VCaP (cell line): ENCODE measurements at regions not wholly inside any gene's neighbourhood (a gene's known extent, or its start where the extent isn't known, plus 50 kb on each side); places are given as distances from the start of the nearest gene placed in this dataset.
"Not testable (repeated sequence)": the region's sequence is repeated elsewhere in the genome, so short reads cannot be mapped to it uniquely, and the experiment has no call there.

Experiments
- H3K27ac ChIP-seq: fragments of 450-650 bp; 2 replicates; pipeline ENCODE4 v1.5.1; 2017
- TF ChIP-seq, protein P1 (sequence below): fragments of 450-650 bp; conservative IDR thresholded peaks from 2 replicates; pipeline ENCODE4 v1.5.1; 2017; ENCODE audit warnings: mild to moderate bottlenecking, moderate library complexity

DNA sequence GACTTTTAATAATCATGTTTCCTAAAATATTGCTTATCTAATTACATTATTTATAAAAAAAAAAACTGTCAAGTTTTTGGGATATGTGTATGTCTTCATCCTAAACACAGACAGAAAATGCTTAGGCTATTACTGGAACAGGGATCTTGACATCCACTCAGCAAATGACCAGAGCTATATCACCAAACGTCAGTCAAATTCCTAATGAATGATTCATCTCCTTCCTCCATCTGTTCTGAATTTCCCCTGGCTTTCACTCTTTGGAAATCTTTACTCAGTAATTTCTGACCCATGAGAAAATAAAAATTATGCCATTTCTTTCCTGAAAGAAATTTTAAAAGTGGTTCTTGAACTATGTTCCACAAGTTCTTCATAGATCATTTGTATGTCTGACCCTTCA is 552.4 kb upstream of the KCND2 start:
- TF ChIP-seq, protein P1, sequence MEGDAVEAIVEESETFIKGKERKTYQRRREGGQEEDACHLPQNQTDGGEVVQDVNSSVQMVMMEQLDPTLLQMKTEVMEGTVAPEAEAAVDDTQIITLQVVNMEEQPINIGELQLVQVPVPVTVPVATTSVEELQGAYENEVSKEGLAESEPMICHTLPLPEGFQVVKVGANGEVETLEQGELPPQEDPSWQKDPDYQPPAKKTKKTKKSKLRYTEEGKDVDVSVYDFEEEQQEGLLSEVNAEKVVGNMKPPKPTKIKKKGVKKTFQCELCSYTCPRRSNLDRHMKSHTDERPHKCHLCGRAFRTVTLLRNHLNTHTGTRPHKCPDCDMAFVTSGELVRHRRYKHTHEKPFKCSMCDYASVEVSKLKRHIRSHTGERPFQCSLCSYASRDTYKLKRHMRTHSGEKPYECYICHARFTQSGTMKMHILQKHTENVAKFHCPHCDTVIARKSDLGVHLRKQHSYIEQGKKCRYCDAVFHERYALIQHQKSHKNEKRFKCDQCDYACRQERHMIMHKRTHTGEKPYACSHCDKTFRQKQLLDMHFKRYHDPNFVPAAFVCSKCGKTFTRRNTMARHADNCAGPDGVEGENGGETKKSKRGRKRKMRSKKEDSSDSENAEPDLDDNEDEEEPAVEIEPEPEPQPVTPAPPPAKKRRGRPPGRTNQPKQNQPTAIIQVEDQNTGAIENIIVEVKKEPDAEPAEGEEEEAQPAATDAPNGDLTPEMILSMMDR, result no peak
- no peak overlapping the region for H3K27ac ChIP-seq

DNA sequence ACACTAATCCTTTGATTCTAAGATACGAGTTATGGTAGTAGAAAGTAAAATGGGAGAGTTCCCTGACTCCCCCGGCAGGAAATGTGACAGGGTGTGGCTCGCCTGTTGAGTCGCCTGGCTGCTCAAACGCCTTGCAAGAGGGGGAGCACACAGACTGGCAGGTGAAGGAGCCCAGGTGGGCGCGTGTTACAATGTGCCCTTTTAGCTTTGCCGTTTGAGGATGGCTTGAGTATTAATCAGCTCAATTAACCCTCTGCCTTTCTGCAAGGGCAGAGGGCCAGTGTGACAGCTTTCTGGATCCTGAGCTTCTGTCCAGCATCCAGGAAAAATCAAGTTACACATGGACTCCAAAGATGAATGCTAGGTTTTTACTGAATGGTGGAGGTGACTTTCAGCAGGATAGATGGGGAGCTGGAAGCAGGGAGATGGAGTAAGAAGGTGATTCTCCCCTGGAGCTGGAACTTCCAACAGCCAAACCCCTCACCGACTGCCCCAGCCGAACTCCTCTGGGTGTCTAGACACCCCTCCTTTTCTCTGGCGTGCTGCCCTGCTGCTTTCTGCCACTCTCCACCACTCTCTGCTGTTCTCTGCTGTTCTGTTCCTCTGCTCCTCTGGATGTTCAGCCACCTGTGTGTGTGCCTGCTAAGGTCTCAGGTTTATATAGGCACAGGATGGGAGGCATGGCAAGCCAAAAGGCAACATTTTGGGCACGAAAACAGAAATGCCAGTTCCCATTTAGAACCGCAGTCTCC is 548.8 kb upstream of the KCND2 start:
- TF ChIP-seq, protein P1, result no peak
- no peak overlapping the region for H3K27ac ChIP-seq

DNA sequence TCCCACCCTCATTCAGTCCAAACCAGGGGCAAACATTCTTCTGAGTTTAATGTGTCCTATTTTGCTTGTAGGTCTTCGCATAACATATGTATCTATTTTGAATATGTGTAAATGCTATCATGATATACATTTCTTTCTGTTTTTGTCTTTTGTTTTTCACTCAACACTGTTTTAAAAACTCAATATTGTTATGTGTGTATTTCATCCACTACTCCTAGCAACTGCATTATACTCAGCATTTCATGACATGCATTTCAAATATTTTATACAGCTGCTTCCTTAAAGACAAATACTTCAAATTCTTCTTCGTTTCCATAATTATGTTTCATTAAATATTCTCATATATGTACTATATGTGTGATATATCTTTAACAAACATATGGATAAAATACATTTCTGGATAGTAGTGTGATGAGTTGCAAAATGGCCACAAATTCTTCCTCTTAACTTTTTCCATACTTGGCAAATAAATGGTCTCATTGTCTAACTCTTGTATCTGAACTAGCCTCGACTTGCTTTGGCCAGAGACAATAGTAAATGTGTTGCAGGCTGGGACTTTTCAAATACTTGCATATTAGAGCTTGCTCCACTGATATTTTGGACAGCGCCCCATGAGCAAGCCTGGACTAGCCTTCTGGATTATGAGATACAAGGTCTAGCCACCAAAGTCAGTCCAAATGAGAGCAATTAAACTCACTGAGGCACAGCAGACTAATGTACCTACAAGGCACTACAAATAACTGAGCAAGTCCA is 539.7 kb upstream of the KCND2 start:
- TF ChIP-seq, protein P1, result no peak
- H3K27ac ChIP-seq, result no peak overlapping the region

DNA sequence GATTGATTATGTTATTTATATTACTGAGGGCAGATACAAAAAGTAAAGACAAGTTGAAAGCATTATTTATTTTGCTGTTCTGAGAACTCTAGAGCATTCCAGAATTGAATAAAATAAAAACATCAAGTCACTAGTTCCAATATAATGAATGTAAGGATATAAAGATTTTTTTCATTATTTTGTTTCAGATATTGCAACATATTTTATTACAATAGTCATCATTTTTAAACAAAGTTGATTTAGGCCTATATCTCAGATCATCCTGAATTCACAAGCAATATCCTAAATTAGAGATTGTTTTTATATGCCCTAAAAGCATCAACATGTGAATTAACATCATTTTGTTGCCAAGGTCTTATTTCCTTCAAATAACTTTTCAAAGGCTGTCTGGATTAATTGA is 535.6 kb upstream of the KCND2 start:
- no peak overlapping the region for H3K27ac ChIP-seq
- TF ChIP-seq, protein P1, result no peak

DNA sequence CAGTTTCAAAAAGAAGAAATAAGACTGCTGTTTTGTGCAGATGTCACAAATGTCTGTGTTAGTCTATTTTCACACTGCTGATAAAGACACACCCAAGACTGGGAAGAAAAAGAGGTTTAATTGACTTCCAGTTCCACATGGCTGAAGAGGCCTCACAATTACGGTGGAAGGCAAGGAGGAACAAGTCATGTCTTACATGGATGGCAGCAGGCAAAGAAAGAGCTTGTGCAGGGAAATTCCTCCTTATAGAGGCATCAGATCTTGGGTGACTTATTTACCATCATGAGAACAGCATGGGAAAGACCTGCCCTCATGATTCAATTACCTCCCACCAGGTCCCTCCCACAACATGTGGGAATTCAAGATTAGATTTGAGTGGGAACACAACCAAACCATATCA is 527.7 kb upstream of the KCND2 start:
- not testable (repeated sequence) for H3K27ac ChIP-seq

DNA sequence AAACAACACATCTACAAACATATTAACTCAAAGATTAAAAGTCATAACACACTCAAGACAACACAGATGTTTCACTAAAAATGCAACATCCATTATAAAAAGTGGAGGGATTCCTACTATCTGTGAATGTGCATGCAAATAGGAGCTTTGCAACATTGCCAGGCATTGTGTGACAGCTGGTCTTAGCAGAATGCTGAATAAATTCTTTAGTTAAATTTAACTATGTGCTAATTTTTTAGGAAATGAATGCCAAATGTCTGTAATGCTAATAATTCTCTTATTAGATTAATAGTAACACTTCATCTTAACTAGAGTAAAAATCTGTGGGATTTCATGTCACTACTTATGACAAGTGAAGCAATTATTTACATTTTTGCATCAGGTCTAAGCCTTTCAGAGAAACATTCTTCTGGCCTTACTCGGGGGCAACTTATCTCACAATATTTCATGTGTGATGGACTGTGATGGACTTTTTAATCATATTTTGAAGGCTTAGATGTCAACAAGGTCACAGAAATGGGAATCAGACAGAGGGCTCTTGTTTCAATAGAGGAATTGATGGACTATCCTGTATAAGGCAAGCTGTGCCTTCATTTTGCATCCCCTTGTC is 524.6 kb upstream of the KCND2 start:
- TF ChIP-seq, protein P1, result no peak
- H3K27ac ChIP-seq, result no peak overlapping the region

DNA sequence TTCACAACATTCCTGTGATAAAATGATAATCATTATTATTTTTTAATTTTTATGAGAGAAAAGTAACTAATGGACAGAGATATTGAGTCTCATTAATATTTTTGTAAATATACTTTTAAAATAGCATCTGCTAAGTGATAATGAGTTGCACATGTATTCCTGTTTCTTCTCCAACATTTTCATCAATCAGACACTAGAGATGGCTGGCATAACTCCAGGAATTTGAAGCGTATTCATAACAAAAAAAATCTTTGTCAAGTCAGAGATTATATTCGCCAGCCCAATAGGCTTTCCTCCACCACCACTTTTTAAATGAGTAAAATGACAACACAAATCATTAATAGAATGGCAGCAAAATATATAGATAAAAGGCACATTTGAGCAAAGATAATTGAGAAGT is 524.0 kb upstream of the KCND2 start:
- TF ChIP-seq, protein P1, result no peak

More for the DNA sequence above, 524.0 kb upstream of the KCND2 start:
- no peak overlapping the region for H3K27ac ChIP-seq
